NCI-H526 treated with DMSO at 0.1 percent for 48 hours (cell line): ENCODE measurements at regions not wholly inside any gene's neighbourhood (a gene's known extent, or its start where the extent isn't known, plus 50 kb on each side); places are given as distances from the start of the nearest gene placed in this dataset.

ENCODE experiments used
- DNase-seq: peaks from one replicate; lab custom pipeline; 2025; lab: John Stamatoyannopoulos, UW

DNA sequence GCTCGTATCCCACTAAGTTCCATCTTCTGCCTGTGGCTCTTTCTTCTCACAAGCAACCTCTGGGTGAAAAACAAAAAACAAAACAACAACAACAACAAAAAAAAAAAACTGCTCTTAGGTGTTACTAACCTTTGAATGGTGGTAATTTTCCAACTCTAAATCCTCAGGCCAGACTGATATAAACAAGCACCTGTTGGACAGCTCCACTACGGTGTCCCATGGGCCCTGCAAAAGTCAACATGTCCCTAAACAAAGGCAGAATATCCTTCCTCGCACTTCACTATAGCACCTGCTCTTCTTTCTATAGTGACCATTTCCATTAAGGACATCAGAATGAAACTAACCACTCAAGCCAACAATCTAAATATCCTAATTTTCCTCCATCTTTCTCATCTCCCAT, 54.6 kb upstream of the PARM1 start:
- no peak for DNase-seq

DNA sequence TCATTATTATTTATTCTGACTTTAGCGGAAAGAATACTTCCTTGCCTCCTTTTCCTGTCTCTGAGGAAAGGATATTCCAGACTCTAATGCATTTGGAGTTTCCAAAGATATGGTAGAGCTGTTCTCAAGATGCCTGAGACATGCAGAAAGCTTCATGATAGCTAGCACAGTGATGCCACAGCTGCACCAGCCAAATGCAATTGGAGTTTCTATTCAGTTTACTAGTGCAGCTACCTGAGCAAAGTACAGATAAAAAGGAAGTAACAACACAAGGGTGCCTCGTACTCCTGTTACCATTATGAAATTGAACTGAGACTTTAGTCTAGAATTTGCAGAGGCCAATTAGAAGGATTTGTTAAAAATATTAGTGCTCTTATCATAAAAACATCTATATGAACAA, 57.5 kb upstream of the PARM1 start:
- DNase-seq: no peak

DNA sequence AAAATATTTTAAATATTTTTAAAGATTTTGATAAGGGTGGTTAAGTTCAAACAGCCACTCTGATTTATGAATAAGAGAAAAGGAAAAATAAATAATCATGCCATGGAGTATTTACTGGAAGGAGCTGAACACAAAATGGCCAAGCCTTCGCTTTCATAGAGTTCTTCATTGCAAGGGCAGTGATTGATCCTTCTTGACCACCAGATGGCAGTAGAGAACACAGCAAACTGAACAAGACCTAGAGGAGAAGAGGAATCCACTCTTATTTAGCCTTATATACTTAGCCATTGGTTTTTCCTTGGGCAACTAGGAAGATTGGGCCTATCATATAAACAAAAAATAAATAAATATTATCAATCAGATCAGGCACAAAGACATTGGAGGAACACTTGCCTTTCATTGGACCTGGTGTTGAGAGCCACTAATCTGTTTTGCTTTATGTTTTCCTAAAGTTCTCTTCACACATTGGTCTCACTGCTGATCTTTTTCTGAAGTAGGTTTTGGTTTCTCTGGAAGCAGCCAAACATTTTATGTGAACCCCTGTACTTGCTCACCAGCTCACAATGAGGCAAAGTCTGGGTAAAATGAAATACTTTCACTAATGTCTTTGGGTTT, 58.1 kb upstream of the PARM1 start:
- peak; percentile 29 for DNase-seq

DNA sequence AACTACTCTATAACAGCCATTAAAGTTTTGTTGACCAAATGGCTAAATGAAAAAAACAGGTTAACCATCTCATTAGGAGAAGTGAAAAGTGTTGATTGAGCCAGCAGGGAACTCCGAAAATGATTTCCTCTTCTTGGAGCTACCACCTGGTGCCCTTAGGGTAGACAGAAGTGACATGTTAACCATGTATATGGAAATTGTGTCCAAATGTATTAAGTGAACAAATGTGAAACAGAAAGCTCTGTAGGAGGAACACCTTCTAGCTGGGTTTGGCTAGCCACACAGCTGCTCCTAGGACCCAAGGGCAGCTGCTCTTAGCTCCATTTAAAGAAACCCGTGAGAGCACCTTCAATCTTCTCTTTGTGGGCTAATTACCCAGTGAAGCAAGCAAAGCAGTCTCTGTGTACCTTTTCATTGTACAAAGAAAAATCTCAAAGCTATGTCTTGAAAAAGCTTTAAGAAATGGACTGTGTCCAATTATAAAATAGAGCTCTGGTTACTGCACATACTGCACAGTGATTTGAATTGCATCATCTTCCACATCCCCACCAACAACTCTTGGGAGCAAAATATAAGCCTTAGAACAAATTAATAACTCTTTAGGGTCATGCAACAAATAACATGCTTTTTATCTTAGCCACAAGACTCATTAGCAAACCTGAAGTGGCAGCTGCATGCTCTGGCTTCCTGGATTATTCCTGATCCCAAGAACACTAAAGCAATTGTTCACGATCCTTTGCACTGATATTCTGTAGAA, 59.2 kb upstream of the PARM1 start:
- DNase-seq: no peak

DNA sequence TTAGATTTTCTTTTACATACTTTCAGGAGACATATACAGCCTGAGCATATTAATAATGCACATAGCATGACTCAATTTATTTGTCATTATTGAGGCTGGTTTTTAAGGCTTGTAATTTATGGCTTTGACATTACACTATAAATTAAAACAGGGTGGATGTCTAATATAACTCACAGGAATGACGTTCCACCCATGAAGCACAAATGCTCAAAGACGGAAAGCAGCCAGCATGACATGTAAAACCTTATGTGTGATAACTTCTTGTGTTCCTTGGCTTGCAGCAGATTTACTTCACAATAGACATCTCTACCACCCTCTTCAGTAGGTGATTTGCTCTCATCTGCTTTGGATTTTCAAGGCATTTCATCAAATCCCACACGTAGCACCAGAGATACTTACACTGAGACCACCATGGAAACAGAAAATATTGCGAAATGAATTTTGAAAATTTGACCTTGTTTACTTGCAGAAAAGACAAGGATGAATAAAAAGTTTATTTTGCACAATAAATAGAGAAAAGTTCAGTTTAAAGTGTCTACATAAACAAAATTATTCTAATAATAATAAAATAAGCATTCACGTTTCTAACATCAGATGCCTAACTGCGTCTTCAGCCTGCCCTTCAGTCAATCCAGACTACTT, 64.7 kb upstream of the BTC start:
- DNase-seq: no peak

DNA sequence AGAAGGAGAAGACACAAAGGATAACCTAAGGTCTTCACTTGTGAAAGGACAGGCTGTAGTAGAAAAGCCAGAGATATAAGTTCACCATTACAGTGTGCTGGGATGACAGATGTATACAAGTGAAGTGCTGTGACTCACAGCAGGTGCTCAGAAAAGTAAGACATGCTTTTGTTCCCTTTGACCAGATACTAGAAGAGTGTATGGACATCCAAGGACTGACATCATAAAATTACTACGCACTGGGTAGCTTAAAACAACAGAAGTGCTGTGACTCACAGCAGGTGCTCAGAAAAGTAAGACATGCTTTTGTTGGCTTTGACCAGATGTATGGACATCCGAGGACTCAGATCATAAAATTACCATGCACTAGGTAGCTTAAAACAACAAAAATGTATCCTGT, 61.6 kb upstream of the BTC start:
- DNase-seq: no peak

DNA sequence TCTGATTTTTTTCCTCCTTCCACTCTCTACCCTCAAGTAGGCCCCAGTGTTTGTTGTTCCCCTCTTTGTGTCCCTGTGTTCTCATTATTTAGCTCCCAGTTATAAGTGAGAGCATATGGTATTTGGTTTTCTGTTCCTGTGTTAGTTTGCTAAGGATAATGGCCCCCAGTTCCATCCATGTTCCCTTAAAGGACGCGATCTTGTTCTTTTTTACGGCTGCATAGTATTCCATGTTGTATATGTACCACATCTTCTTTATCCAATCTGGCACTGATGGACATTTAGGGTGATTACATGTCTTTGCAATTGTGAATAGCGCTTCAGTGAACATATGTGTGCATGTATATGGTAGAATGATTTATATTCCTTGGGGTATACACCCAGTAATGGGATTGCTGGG, 54.5 kb upstream of the BTC start:
- no peak for DNase-seq

DNA sequence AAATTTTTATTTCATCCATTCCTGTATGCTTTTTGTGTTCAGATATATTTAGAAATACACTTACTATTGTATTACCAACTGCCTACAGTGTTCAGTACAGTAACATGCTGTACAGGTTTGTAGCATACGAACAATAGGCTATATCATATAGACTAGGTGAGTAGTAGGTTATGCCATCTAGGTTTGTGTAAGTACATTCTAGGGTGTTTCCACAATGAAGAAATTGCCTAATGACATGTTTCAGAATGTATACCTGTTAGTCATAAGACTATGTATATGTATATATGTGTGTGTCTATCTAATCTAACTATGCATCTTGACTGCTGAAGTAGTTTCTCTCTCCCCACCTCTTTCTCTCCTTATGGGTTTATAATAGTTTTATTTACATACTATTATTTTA, 51.5 kb upstream of the BTC start:
- DNase-seq: no peak
